B cell (primary cell): ENCODE measurements at regions not wholly inside any gene's neighbourhood (a gene's known extent, or its start where the extent isn't known, plus 50 kb on each side); places are given as distances from the start of the nearest gene placed in this dataset.

Experiments used
- ATAC-seq: fragments of 200-7000 bp; cut with Tn5 transposase; one replicate; pipeline ENCODE4 v1.10.0; 2021; ENCODE audit warnings: low read depth, mild to moderate bottlenecking, moderate number of reproducible peaks, moderate library complexity
- CTCF ChIA-PET: fragments of 350-600 bp; sonication (Branson Sonifier 250); formaldehyde crosslinking; loops from one replicate; lab custom pipeline; 2021; ENCODE audit warnings: antibody characterized with exemption, inconsistent platforms; lab: Charles Lee
- POLR2A ChIA-PET: fragments of 350-600 bp; sonication (Branson Sonifier 250); formaldehyde crosslinking; loops from one replicate; lab custom pipeline; 2021; ENCODE audit warnings: antibody characterized with exemption; lab: Charles Lee
- DNase-seq: peaks from one replicate; pipeline ENCODE4 v3.0.0; 2013
- H2AFZ ChIP-seq: 2 replicates; pipeline ENCODE4 v1.6.1; 2012; ENCODE audit warnings: mild to moderate bottlenecking, low read depth, low read length; ENCODE audit not compliant: insufficient read depth, poor library complexity, severe bottlenecking
- H3K27ac ChIP-seq, 2 donors: 1 replicate in 1 of 2; 2 replicates in 1 of 2; pipeline ENCODE4 v1.5.1; 2012 to 2013; ENCODE audit warnings: low read length in 2 of 2, mild to moderate bottlenecking in 2 of 2, moderate library complexity in 1 of 2
- H3K27me3 ChIP-seq, 4 experiments: fragments of 200-600 bp in 1 of 4; sonication (generic) in 1 of 4; replicated peaks in 1 of 4; 1 replicate in 2 of 4; 2 replicates in 2 of 4; pipeline versions ENCODE4 v1.6.1 to v1.7.0; 2013 to 2016; ENCODE audit warnings: low read length in 3 of 4, mild to moderate bottlenecking in 2 of 4, mixed read lengths in 1 of 4, moderate library complexity in 1 of 4; ENCODE audit not compliant: insufficient read depth in 4 of 4, control insufficient read depth in 3 of 4; ENCODE audit errors: control extremely low read depth in 1 of 4
- H3K36me3 ChIP-seq, 2 experiments: replicated peaks in 1 of 2; 1 replicate in 1 of 2; 2 replicates in 1 of 2; pipeline versions ENCODE4 v1.6.1 to v1.7.1; 2013; ENCODE audit warnings: low read length in 1 of 2; ENCODE audit not compliant: insufficient read depth in 2 of 2, control insufficient read depth in 1 of 2; ENCODE audit errors: control extremely low read depth in 1 of 2, extremely low read depth in 1 of 2
- H3K4me1 ChIP-seq, 2 donors: fragments of 200-600 bp in 1 of 2; sonication (generic) in 1 of 2; 1 replicate in 1 of 2; 2 replicates in 1 of 2; pipeline versions ENCODE4 v1.5.1 to v1.6.1; 2013 to 2017; ENCODE audit warnings: low read length in 2 of 2; ENCODE audit not compliant: control insufficient read depth in 2 of 2, insufficient read depth in 2 of 2
- H3K4me2 ChIP-seq: replicated peaks from 2 replicates; pipeline ENCODE3; 2012; ENCODE audit warnings: mild to moderate bottlenecking, low read depth, low read length; ENCODE audit not compliant: poor library complexity, severe bottlenecking
- H3K4me3 ChIP-seq, 5 experiments: fragments of 200-600 bp in 1 of 5; sonication (generic) in 1 of 5; 1 replicate in 3 of 5; 2 replicates in 2 of 5; pipeline versions ENCODE4 v1.5.1 to v1.7.0; 2011 to 2016; ENCODE audit warnings: low read length in 4 of 5, mild to moderate bottlenecking in 4 of 5, low read depth in 2 of 5, control low read depth in 1 of 5, moderate library complexity in 1 of 5; ENCODE audit not compliant: insufficient read depth in 1 of 5; ENCODE audit errors: control extremely low read depth in 1 of 5, extremely low read depth in 1 of 5
- H3K79me2 ChIP-seq: fragments of 200-600 bp; sonication (generic); one replicate; pipeline ENCODE4 v1.6.0; 2016; ENCODE audit warnings: low read length; ENCODE audit not compliant: control insufficient read depth, insufficient read depth
- H3K9ac ChIP-seq: fragments of 200-600 bp; sonication (generic); 2 replicates; pipeline ENCODE4 v1.6.1; 2017; ENCODE audit warnings: mild to moderate bottlenecking, low read length, moderate library complexity
- H3K9me3 ChIP-seq, 3 donors: one replicate each; pipeline versions ENCODE4 v1.6.1 to v1.7.1; 2013; ENCODE audit warnings: low read length in 2 of 3; ENCODE audit not compliant: control insufficient read depth in 2 of 3, insufficient read depth in 1 of 3; ENCODE audit errors: control extremely low read depth in 1 of 3
- H4K20me1 ChIP-seq: 2 replicates; pipeline ENCODE4 v1.6.0; 2012; ENCODE audit warnings: mild to moderate bottlenecking, low read length; ENCODE audit not compliant: insufficient read depth, control insufficient read depth, poor library complexity, severe bottlenecking
- H3K27ac Mint-ChIP-seq: one replicate; pipeline ENCODE4 v1.8.0; 2021; ENCODE audit warnings: mixed read lengths
- H3K27me3 Mint-ChIP-seq: one replicate; pipeline ENCODE4 v1.8.0; 2021; ENCODE audit warnings: mixed read lengths
- H3K4me1 Mint-ChIP-seq: one replicate; pipeline ENCODE4 v1.8.0; 2021; ENCODE audit warnings: mixed read lengths
- H3K4me3 Mint-ChIP-seq: one replicate; pipeline ENCODE4 v1.8.0; 2021; ENCODE audit warnings: mixed read lengths
- H3K9me3 Mint-ChIP-seq: one replicate; pipeline ENCODE4 v1.8.0; 2022; ENCODE audit warnings: mixed read lengths; ENCODE audit not compliant: insufficient read depth
- CTCF ChIP-seq: fragments of 200-600 bp; IDR thresholded peaks from one replicate; pipeline ENCODE4 v1.8.0; 2022; ENCODE audit warnings: antibody characterized with exemption, mild to moderate bottlenecking
- EZH2 ChIP-seq: IDR thresholded peaks from 2 replicates; pipeline ENCODE4 v1.6.1; 2012; ENCODE audit warnings: borderline replicate concordance, low read depth, mild to moderate bottlenecking, moderate library complexity, low read length; ENCODE audit not compliant: insufficient read depth, poor library complexity, severe bottlenecking
- WGBS: methylation state at CpG from one replicate; pipeline ENCODE4 v1.1.5; 2013; ENCODE audit warnings: missing lambda C conversion rate; ENCODE audit not compliant: insufficient coverage; 5-methylcytosine and 5-hydroxymethylcytosine counted together
- intact Hi-C: fragments of 100-400 bp; cut with micrococcal nuclease; formaldehyde crosslinking; loops from one replicate; pipeline ENCODE4 v1.10.0; 2022

- Histone ChIP-seq H3K27ac (no peak overlapping the region), H3K4me2 (no peak overlapping the region), H4K20me1 (no peaks in the 10 kb centered on the region), H3K36me3 (no peaks in the 10 kb centered on the region), H3K4me3 (no peak overlapping the region), H3K27me3 (peaks cover 0 to 11% (median 0%) of the 10 kb centered on the region in 4 experiments), H3K79me2 (no peaks in the 10 kb centered on the region), H3K9me3 (no peaks in the 10 kb centered on the region), H2AFZ (no peak overlapping the region), H3K4me1 (no peaks in the 10 kb centered on the region), H3K9ac (no peak overlapping the region)
- Mint-ChIP-seq H3K27me3 (peaks cover 15% of the 10 kb centered on the region), H3K9me3 (no peaks in the 10 kb centered on the region), H3K27ac (no peak overlapping the region), H3K4me1 (no peaks in the 10 kb centered on the region), H3K4me3 (no peak overlapping the region)
- POLR2A ChIA-PET = no interaction called here
- intact Hi-C loops = no loop called here
- TF ChIP-seq CTCF (no peak), EZH2 (no peak)
- no peak for ATAC-seq
- 71% methylated on average over 3 of the region's 8 CpGs for WGBS
- DNase-seq = no peak
- CTCF ChIA-PET = no interaction called here
Measured at GRCh38 chr13:111415246-111415645, 94.8 kb downstream of the TEX29 start.

- Histone ChIP-seq H3K9ac (no peak overlapping the region), H3K4me2 (no peak overlapping the region), H3K36me3 (no peaks in the 10 kb centered on the region), H3K9me3 (no peaks in the 10 kb centered on the region), H3K27me3 (peaks cover 0 to 11% (median 0%) of the 10 kb centered on the region in 4 experiments), H3K79me2 (no peaks in the 10 kb centered on the region), H4K20me1 (no peaks in the 10 kb centered on the region), H3K4me1 (no peaks in the 10 kb centered on the region), H2AFZ (no peak overlapping the region), H3K4me3 (no peak overlapping the region), H3K27ac (no peak overlapping the region)
- ChIA-PET CTCF (no interaction called here), POLR2A (no interaction called here)
- Mint-ChIP-seq H3K4me3 (no peak overlapping the region), H3K27ac (no peak overlapping the region), H3K9me3 (no peaks in the 10 kb centered on the region), H3K4me1 (no peaks in the 10 kb centered on the region), H3K27me3 (peaks cover 15% of the 10 kb centered on the region)
- no CpG with 5 or more reads among the region's 1 CpG for WGBS
- intact Hi-C loops = no loop called here
- DNase-seq = no peak
- TF ChIP-seq CTCF (no peak), EZH2 (no peak)
- no peak for ATAC-seq
Measured at GRCh38 chr13:111415765-111416164, 95.3 kb downstream of the TEX29 start.
